Activated CD8-positive, alpha-beta memory T cell treated with anti-CD3 and anti-CD28 coated beads for 48 hours (primary cell): ENCODE measurements at regions not wholly inside any gene's neighbourhood (a gene's known extent, or its start where the extent isn't known, plus 50 kb on each side); places are given as distances from the start of the nearest gene placed in this dataset.
"Not testable (repeated sequence)": the region's sequence is repeated elsewhere in the genome, so short reads cannot be mapped to it uniquely, and the experiment has no call there.

Source experiments
- DNase-seq, 3 experiments: peaks; one replicate each; pipeline ENCODE4 v3.0.0-alpha.2; 2020; ENCODE audit warnings: low read depth in 2 of 3, low spot score in 2 of 3

DNA sequence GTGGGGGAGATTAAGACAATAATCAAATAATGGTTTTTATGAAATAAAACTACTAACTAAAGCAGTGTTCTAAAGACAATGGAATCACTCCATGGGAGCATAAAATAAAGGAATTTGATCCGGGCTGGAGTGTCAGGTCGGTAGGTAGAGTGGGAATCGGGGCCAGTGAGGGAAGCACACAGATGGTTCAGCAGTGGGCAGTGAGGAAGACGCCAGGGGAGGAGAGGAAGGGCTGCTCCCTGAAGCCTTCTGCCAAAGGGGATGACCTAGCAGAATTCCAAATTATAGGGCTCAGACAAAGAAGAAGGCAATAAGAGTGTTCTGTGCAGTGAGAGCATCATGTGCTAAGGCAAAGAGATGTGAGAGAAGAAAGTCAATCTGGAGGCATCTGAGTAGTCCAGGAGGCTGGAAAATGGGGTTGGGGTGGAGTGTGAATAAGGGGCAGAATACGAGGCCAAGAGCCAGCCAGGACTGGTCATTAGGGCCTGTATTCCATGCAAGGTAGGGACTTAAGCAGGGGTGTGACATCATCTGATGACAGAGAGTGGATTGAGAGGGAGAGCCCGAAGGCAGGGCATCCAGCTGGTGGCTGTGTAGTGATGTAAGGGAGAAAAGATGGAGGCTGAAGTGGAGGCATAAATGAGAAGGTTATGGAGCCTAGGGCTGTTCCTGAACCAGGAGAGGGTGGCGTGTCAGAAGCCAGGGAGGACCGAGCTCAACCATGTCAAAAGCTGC lies 137.6 kb downstream of the COPRS start:
- DNase-seq, result no peak

DNA sequence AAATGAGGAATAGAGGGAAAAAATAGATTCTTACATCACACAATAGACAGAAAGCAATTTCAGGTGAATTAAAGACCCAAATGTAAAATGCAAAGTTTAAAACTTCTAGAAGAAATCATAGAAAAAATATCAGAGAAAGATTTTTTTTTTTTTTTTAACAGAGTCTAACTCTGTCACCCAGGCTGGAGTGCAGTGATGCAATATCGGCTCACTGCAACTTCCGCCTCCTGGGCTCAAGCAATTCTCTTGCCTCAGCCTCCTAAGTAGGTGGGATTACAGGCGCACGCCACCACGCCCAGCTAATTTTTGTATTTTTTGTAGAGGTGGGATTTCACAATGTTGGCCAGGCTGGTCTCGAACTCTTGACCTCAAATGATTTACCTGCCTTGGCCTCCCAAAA lies 141.8 kb downstream of the COPRS start:
- not testable (repeated sequence) for DNase-seq

DNA sequence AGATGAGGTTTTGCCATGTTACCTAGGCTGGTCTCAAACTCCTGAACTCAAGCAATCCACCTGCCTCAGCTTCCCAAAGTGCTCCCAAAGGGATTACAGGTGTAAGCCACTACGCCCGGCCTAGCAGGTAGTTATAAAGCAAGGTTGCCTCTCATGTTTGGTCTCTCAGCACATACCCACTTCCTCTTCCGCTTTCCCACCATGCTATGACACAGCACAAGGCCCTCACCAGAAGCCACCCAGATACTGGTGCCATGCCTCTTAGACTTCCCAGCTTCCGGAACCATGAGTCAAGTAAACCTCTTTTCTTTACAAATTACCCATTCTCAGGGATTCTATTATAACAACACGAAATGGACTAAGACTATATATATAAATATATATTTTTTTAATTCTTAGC lies 143.6 kb downstream of the COPRS start:
- no peak for DNase-seq

DNA sequence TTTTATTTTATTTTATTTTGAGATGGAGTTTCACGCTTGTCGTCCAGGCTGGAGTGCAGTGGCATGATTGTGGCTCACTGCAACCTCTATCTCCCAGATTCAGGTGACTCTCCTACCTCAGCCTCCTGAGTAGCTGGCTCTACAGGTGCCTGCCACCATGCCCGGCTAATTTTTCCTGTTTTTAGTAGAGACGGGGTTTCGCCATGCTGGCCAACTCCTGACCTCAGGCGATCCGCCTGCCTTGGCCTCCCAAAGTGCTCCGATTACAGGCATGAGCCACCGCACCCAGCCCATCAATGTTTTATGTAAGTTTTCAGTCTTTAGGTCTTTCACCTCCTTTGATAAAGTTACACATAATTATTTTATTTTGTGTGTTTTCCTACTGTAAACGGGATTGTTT lies 154.6 kb downstream of the COPRS start:
- no peak for DNase-seq

DNA sequence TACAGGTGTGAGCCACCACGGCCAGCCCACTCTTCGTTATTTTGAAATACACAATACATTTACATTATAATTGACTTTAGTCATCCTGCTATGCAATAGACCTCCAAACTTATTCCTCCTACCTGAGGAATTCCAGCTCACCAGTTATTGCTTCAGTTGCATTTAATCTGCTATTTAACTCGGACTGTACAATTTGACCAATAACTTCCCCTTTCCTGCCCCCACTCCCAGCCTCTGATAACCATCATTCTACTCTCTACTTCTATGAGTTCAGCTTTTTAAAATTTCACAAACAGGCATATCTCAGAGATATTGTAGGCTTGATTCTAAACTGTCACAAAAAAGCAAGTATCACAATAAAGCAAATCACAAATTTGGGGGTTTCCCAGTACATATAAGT lies 157.0 kb downstream of the COPRS start:
- DNase-seq, result no peak

DNA sequence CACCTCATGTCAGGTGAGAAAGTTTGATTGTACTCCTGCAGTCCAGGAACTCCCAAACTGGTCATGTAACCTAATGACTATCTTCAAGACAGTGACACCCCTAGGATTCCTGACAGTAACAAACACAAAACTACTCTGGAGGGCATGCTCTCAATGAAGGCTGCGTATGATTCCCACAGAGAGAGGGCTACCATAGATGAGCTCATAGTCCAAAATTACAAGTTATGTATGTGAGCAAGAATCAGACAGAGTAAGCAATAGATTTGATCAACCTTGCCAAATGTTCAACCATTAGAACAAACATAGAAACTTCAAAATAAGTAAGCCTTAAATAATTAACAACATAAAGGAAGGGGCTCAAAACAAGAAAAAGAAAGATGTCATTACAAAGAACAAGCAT lies 158.1 kb downstream of the COPRS start:
- no peak for DNase-seq

DNA sequence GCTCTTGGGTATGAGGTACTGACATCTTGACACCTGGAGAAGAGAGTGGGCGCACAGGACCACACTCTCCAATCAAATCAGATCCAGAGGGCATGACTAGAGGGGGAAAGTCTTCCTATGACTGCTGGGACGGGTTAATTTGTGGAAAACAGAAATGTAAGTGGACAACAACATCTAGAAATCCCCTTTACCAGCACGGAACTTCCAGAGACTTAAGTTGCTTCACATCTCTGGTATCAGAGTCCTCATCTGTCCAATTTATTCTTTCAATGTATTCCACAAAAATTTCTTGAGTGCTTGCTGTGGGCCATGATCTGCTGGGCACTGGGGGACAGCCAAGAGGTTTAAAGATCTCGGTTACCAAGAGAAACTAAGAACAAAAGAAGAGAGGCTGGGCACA lies 159.2 kb downstream of the COPRS start:
- no peak for DNase-seq

DNA sequence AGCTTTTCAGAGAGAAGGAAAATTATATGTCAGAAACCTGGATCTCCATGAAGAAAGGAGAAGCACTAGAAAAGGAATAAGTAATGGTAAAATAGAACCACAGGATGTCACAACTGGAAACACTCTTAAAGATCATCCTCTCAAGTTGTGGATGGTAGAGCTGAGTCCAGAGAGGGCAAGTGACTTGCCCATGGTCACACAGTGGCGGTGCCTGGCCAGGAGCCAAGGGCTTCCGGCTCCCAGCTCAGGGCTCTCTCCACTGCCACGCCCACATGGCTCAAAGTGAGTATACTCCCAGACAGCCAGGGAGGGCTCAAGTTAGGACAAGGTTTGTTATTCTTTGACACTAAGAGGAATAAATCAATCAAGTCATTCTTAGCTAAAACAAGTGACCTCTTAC lies 159.8 kb downstream of the COPRS start:
- DNase-seq, result no peak

DNA sequence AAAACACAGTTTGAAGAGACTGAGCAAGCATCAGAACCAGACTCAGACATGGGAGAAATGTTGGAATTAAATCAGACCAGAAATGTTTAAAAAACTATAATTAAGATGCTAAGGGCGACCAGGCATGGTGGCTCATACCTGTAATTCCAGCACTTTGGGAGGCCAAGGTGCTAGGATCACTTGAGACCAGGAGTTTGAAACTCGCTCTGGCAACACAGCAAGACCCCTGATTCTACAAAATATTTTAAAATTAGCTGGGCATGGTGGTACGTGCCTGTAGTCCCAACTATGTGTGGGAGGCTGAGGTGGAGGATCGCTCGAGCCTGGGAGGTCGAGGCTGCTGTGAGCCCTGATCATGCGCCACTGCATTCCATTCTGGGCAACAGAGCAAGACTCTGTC lies 160.3 kb downstream of the COPRS start:
- DNase-seq, result no peak

DNA sequence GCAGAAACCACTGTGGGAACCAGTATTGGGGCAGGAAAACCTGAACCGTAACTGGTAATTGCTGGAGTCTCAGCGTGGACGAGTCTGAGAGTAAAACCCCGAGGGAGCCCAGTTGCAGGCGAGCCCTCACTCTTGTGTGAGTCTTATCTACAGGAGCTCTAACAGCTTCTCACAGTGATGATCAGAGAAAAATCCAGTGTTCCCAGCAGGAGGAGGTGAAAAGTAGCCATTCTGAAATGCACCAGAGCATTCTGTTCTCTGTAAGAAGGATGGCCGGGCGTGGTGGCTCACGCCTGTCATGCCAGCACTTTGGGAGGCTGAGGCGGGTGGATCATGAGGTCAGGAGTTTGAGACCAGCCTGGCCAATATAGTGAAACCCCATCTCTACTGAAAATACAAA lies 161.2 kb downstream of the COPRS start:
- no peak for DNase-seq

DNA sequence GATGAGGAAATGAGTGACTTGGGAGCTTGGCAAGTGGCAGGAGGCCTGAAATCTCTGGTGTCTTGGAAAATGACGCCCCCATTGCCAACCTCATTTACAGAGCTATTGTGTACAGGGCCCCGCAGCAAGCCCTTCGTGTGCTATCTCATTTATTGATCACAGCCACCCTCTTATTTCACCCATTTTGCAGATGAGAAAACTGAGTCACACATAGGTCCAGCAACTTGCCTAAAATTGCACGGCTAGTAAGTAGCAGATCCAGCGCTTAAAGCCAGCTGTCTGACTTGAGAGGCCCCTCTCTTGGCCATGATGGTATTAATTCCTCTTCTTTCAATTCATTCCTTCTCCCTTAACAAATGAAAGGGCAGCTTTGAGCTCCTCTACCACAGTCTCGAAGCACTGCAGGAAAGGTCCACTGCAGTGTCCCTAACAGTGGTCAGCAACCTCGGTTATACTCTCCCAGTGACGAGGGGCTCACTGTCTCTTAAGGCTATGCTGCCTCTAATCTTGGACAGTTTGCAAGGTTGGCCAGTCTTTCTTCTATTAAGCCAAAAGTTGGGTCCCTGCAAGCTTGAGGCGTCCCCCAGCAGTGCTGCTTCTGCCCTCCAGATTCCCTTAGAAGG lies 162.2 kb downstream of the COPRS start:
- no peak for DNase-seq

DNA sequence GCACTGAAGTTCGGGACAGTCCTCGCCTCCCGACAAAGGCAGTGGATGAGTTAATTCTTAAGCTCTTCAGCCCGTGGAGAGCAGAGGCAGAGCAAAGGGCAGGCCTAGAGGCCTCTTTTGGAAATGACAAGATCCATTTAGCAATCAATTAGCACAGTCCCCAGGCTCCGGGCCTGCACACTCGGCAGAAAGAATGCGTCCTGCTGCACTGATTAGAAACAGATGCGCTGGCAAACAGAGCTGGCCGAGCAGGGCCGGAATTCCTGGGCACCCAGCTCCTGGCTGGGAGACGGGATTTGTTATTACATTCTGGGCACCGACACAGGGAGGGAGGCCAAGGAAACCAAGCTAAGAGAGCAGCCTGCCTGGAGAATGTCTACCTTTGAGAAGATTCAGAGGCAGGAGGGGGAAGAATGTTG lies 162.9 kb downstream of the COPRS start:
- DNase-seq, result no peak

DNA sequence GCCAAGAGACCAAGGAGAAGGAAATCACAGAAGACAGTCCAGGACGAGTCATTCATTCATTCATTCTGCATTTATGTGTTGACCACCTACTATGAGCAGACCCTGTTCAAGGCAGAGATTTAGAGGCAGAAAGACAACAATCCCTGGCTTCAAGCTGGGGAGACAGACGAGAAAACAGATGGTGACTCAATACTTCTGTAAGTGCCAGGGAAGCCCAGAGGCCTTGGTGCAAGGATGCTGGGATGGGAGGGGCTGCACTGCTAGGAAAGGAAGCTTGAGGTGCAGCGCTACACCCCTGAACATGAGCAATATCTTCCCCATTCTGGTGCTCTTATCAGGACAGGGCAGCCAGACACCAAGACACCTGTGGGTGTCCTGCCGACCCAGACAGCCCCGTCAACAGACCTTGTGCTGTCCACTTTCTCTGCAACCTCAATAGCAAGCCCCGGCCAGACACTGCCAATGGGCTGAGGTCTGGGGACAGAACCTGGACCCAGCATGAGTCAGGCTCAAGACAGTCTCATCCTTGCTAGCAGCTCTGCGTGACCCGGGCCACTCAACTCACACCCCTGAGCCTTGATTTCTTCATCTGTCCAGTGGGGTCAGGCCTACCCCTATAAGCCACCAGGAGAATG lies 163.5 kb downstream of the COPRS start:
- DNase-seq, result no peak

DNA sequence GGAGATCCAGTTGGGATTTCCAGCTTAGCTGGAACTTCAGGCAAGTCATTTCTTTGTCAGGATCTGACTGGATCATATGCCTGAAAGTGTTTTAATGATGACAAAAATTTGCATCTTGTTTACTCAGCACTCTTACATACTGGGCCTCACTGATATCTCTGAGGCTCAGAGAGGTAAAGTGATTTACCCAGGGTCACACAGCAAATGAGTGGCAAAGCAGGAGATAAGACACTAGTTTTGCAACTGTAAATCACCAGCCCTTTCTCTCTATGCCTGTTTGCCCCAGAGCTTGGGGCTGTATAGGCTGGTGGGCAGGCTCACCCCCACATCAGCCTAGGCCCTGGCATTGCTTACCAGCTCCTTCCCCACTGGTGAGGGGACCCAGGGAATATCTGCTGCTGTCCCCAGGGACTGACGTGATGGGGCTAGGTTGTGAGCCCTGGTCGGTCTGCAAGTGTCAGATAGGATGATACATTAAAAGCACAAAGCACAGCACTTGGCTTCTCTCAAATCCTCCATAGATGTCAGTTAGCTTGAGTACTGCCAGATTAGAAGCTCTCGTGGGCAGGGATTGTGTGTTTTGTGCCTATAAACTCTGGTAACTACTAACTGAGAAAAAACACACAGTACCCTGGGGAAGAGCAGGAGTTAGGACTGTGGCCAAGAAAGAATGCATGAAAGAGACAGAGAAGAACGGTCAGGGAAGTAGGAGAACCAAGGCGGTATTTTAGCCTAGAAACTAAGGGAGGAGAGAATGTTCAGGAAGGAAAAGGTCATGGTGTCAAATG lies 165.4 kb downstream of the COPRS start:
- no peak for DNase-seq

DNA sequence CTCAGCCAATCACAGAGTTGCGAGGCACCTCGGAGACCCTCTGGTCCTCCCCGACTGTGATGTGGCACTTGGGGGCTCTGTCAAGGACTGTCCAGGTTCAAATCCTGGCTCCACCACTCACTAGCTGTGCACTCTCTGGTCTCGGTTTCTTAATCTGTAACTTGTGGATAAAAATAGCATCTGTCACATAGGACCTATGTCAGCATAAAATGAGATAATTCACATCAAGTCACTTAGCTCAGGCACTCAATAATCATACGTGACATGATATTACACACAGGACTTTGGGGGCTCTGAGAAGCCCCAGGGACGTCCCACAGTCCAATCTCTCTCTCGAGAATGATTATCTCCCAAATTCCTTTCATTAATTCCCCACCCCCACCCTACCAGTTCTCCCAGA lies 166.4 kb downstream of the COPRS start:
- no peak for DNase-seq

DNA sequence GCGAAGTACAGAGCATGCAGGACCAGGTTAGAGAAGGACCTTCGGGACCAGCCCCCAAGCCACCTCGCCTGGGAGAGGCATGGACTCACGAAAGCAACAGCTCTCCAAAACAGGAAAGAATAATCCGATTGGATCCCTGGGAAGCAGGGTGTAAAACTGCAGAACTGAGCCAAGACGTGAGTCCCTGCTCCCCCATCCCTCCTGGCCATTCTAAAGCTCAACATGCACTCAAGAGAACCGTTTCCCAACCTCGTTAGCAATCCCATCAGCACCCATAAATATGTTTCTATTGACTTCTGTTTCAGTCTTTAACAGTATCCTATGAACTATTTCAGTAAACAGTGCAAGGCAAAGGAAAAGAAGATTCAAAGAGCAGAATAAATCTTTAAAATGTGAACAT lies 167.0 kb downstream of the COPRS start:
- no peak for DNase-seq

DNA sequence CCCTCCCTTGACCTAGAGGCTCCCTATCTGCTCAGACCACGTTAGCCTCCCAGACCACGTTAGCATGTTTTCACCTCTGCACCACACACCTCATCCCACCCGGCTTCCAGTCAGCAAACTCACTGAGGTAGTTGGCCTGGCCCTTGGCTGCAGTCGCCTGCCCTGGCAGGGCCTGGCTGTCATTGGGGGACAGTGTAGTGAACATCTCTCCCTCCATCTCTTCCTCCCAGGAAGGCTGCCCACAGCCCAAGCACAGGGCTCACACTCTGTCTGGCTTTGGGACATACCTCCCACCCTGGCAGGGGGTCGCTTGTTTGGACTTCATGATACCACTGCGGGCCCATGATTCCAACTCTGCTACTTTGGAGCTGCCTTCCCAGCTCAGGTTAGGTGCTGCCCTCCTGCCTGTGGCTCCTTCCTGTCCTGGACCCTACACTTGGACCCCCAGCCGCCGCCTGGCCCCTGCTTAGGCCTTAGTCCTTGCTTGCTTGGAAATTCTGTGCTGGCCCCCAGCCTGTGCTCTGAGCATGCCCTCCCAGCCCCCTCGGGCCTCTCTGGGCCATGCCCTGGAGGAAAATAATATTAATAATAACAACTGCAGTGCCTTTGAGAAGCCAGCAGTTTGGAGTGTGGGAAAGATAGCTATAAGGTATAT lies 167.7 kb downstream of the COPRS start:
- DNase-seq, result no peak

DNA sequence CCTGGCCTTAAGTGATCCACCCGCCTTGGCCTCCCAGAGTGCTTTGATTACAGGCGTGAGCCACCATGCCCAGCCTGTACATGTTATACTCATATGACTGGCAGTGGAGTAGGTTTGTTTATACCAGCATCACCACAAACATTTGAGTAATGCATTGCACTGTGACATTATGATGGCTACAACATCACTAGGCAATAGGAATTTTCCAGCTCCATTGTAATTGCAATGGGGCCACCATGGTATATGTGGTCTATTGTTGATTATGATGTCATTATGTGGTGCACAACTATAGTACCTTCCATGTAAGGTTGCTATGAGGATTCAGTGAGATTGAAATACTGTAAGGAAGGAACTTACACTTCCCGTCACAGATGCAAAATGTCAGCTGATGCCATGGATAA lies 168.9 kb downstream of the COPRS start:
- no peak for DNase-seq

DNA sequence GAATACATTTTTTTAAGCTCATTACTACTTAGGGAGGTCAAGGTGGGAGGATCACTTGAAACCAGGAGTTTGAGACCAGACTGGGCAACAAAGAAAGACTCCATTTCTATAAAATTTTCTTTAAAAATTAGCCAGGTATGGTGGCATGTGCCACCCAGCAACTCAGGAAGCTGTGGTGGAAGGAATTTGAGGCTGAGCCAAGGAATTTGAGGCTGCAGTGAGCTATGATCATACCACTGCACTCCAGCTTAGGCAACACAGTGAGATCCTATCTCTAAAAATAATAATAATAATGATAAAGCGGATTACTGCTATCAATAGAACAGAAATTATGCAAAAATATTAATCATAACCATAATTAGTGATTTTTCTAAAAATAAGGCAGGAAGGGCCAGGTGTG lies 170.3 kb downstream of the COPRS start:
- DNase-seq, result no peak

DNA sequence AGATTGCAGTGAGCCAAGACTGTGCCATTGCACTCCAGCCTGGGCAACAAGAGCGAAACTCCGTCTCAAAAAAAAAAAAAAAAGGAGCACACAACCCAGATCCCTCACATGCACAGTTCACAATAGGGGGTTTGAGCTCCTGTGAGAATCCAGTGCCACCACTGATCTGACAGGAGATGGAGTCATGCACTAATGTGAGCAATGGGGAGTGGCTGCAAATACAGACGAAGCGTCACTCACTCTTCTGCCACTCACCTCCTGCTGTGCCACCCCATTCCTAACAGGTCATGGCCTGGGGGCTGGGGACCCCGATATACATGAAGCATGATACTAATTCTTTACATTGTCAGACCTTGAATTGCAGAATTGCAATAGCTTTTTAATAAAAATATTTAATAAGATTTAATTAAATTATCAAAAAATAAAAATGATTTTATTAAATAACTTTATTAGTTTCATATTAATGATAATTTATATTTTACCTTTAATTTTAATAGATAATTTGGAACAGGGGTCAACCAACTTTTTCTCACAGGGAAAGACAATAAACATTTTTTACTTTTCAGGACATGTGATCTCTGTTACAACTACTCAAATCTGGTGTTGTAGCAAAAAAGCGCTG lies 171.4 kb downstream of the COPRS start:
- DNase-seq, result no peak

DNA sequence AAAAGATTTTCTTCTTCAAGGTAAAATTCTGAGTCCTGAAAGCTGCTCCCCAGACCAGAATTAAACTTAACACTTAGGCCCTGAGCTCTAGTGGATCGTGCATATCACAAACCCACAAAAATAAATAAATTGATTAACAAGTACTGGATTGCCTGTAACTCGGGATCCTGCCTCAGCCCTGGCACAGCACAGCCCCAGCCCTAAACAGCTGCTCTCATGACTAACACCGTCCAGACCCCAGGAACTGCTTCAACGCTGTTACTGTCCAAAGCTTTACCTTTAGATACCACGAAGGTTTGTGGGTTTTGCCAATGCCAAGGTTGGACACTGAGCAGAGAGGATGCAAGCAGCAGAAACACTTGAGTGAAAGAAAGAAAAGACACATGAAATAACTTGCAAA lies 172.5 kb downstream of the COPRS start:
- DNase-seq, result no peak
